ENCODE measurements at regions not wholly inside any gene's neighbourhood (a gene's known extent, or its start where the extent isn't known, plus 50 kb on each side); places are given as distances from the start of the nearest gene placed in this dataset.

DNA sequence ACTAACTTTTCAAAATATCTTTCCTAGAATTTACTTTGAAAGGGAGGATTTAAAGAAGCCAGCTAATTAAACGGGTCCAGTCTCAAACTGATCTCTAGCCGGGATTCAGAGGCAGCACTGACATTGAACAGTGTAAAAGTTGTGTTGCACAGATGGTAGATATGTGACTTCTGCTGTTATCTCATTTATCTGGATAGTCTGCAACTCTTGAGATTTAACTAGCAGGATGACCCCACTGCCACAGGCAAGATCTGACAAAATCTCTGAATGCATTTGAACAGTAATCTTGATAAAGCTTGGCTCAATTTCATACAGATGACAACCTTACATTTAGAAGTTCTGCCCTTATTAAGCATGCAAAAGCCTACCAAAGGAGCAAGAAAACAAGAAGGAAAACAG lies 138.0 kb upstream of the CPNE8 start:
- no peaks in the 10 kb centered on the region for H3K9me3 ChIP-seq (ENCODE audit: control insufficient read depth, low read length)
- peak overlapping the region; percentile 63 for H3K9ac ChIP-seq (ENCODE audit: low read length)
- no peaks in the 10 kb centered on the region for H3K36me3 ChIP-seq (ENCODE audit: control insufficient read depth in 1 of 2, insufficient read depth in 2 of 2, low read depth in 1 of 2, low read length in 2 of 2)
- no peak overlapping the region for H2AFZ ChIP-seq (ENCODE audit: low read depth, low read length)
- H3K23ac ChIP-seq (ENCODE audit: low read length in 2 of 2) = no peak overlapping the region
- H2BK12ac ChIP-seq (ENCODE audit: low read length in 2 of 2) = no peak overlapping the region
- no peak overlapping the region for H4K8ac ChIP-seq (ENCODE audit: low read length)
- no peak overlapping the region for H3K4me2 ChIP-seq (ENCODE audit: low read length, poor library complexity, severe bottlenecking)
- no peak overlapping the region for H2BK120ac ChIP-seq (ENCODE audit: low read depth, low read length)
- no peaks in the 10 kb centered on the region for H3K79me1 ChIP-seq (replicated peaks; ENCODE audit: low read length, poor library complexity, severe bottlenecking)
- H2AK5ac ChIP-seq (ENCODE audit: low read length, severe bottlenecking) = no peak overlapping the region
- no peak overlapping the region for H3K14ac ChIP-seq (ENCODE audit: low read length in 2 of 2)
- no peak overlapping the region for H3K18ac ChIP-seq (ENCODE audit: low read depth in 1 of 2, low read length in 2 of 2)
- H3K4me1 ChIP-seq (ENCODE audit: control insufficient read depth, insufficient read depth, low read depth, low read length) = no peaks in the 10 kb centered on the region
- H2BK15ac ChIP-seq (ENCODE audit: low read depth, poor library complexity, severe bottlenecking) = no peak overlapping the region
- no peak for DNase-seq
- H3K27ac ChIP-seq (ENCODE audit: low read length, poor library complexity, severe bottlenecking) = no peak overlapping the region
- no peak overlapping the region for H3K4me3 ChIP-seq (ENCODE audit: insufficient read depth in 1 of 2, low read depth in 1 of 2, low read length in 2 of 2)
- no peak overlapping the region for H2BK5ac ChIP-seq (ENCODE audit: low read depth, low read length, poor library complexity, severe bottlenecking)
- H3K4ac ChIP-seq (ENCODE audit: low read depth in 1 of 2, low read length in 2 of 2) = no peak overlapping the region
- H4K91ac ChIP-seq (ENCODE audit: low read length) = no peak overlapping the region
- H3K27me3 ChIP-seq (ENCODE audit: control insufficient read depth in 1 of 2, insufficient read depth in 1 of 2, low read length in 2 of 2) = no peaks in the 10 kb centered on the region
- 33% methylated on average over 2 of the region's 2 CpGs for WGBS

DNA sequence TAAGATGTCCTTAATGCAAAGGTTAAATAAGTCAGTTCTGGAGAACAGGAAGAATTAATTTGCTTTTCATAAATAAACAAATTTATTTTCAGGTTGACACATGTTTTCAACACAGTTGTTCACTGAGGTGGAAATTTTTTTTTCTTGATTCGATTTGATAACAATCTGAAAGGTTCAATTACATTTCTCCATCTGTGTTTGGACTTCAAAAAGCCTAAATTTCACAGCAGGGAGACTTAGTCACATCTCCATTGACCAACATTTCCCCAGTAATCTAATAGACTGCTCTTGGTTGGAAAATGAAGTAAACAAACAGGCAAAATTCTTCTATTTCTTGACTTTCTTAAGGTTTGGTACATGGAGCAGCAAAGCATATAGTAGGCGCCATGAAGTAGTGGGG lies 134.9 kb upstream of the CPNE8 start:
- WGBS = 75% methylated on average over 1 of the region's 2 CpGs
- H3K9me3 ChIP-seq (ENCODE audit: control insufficient read depth, low read length) = no peaks in the 10 kb centered on the region
- H3K14ac ChIP-seq (ENCODE audit: low read length in 2 of 2) = no peak overlapping the region
- H3K79me1 ChIP-seq (replicated peaks; ENCODE audit: low read length, poor library complexity, severe bottlenecking) = no peaks in the 10 kb centered on the region
- no peak overlapping the region for H3K4me3 ChIP-seq (ENCODE audit: insufficient read depth in 1 of 2, low read depth in 1 of 2, low read length in 2 of 2)
- H2BK120ac ChIP-seq (ENCODE audit: low read depth, low read length) = no peak overlapping the region
- no peak overlapping the region for H4K91ac ChIP-seq (ENCODE audit: low read length)
- no peaks in the 10 kb centered on the region for H3K27me3 ChIP-seq (ENCODE audit: control insufficient read depth in 1 of 2, insufficient read depth in 1 of 2, low read length in 2 of 2)
- H2BK5ac ChIP-seq (ENCODE audit: low read depth, low read length, poor library complexity, severe bottlenecking) = no peak overlapping the region
- no peak overlapping the region for H2BK15ac ChIP-seq (ENCODE audit: low read depth, poor library complexity, severe bottlenecking)
- no peaks in the 10 kb centered on the region for H3K4me1 ChIP-seq (ENCODE audit: control insufficient read depth, insufficient read depth, low read depth, low read length)
- no peak overlapping the region for H3K9ac ChIP-seq (ENCODE audit: low read length)
- H2BK12ac ChIP-seq (ENCODE audit: low read length in 2 of 2) = no peak overlapping the region
- H3K18ac ChIP-seq (ENCODE audit: low read depth in 1 of 2, low read length in 2 of 2) = no peak overlapping the region
- no peak for DNase-seq
- H2AK5ac ChIP-seq (ENCODE audit: low read length, severe bottlenecking) = no peak overlapping the region
- H4K8ac ChIP-seq (ENCODE audit: low read length) = no peak overlapping the region
- H3K4ac ChIP-seq (ENCODE audit: low read depth in 1 of 2, low read length in 2 of 2) = no peak overlapping the region
- H3K23ac ChIP-seq (ENCODE audit: low read length in 2 of 2) = no peak overlapping the region
- no peak overlapping the region for H2AFZ ChIP-seq (ENCODE audit: low read depth, low read length)
- no peak overlapping the region for H3K4me2 ChIP-seq (ENCODE audit: low read length, poor library complexity, severe bottlenecking)
- no peaks in the 10 kb centered on the region for H3K36me3 ChIP-seq (ENCODE audit: control insufficient read depth in 1 of 2, insufficient read depth in 2 of 2, low read depth in 1 of 2, low read length in 2 of 2)
- no peak overlapping the region for H3K27ac ChIP-seq (ENCODE audit: low read length, poor library complexity, severe bottlenecking)

DNA sequence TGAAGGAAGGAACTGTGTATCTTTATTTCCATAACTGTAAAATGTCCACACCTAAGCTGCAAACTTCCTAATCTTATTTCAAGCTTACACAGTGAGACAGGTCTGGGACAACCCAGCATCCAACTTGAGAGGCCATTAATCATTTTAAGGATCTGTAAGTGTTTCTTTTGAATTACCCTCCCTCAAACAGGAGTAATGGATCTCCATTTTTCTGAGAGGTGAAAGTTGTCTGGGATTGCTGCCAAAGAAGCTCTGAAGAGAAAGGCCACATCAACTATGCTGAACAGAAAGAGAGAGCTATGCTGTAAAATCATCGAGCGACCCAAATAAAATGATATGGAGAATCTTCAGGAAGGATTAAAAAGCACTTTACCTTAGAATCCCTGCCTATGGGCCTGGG lies 131.7 kb upstream of the CPNE8 start:
- H4K91ac ChIP-seq (ENCODE audit: low read length) = no peak overlapping the region
- 100% methylated on average over 2 of the region's 2 CpGs for WGBS
- H3K14ac ChIP-seq (ENCODE audit: low read length in 2 of 2) = no peak overlapping the region
- no peak overlapping the region for H2AK5ac ChIP-seq (ENCODE audit: low read length, severe bottlenecking)
- no peak overlapping the region for H3K9ac ChIP-seq (ENCODE audit: low read length)
- DNase-seq = no peak
- no peaks in the 10 kb centered on the region for H3K79me1 ChIP-seq (replicated peaks; ENCODE audit: low read length, poor library complexity, severe bottlenecking)
- H2BK12ac ChIP-seq (ENCODE audit: low read length in 2 of 2) = no peak overlapping the region
- no peaks in the 10 kb centered on the region for H3K4me1 ChIP-seq (ENCODE audit: control insufficient read depth, insufficient read depth, low read depth, low read length)
- no peak overlapping the region for H3K4me3 ChIP-seq (ENCODE audit: insufficient read depth in 1 of 2, low read depth in 1 of 2, low read length in 2 of 2)
- no peaks in the 10 kb centered on the region for H3K27me3 ChIP-seq (ENCODE audit: control insufficient read depth in 1 of 2, insufficient read depth in 1 of 2, low read length in 2 of 2)
- H3K4ac ChIP-seq (ENCODE audit: low read depth in 1 of 2, low read length in 2 of 2) = no peak overlapping the region
- H2AFZ ChIP-seq (ENCODE audit: low read depth, low read length) = no peak overlapping the region
- H3K27ac ChIP-seq (ENCODE audit: low read length, poor library complexity, severe bottlenecking) = no peak overlapping the region
- H3K4me2 ChIP-seq (ENCODE audit: low read length, poor library complexity, severe bottlenecking) = no peak overlapping the region
- no peak overlapping the region for H2BK120ac ChIP-seq (ENCODE audit: low read depth, low read length)
- no peak overlapping the region for H3K23ac ChIP-seq (ENCODE audit: low read length in 2 of 2)
- no peaks in the 10 kb centered on the region for H3K36me3 ChIP-seq (ENCODE audit: control insufficient read depth in 1 of 2, insufficient read depth in 2 of 2, low read depth in 1 of 2, low read length in 2 of 2)
- H2BK15ac ChIP-seq (ENCODE audit: low read depth, poor library complexity, severe bottlenecking) = no peak overlapping the region
- no peak overlapping the region for H4K8ac ChIP-seq (ENCODE audit: low read length)
- no peak overlapping the region for H2BK5ac ChIP-seq (ENCODE audit: low read depth, low read length, poor library complexity, severe bottlenecking)
- H3K9me3 ChIP-seq (ENCODE audit: control insufficient read depth, low read length) = no peaks in the 10 kb centered on the region
- H3K18ac ChIP-seq (ENCODE audit: low read depth in 1 of 2, low read length in 2 of 2) = no peak overlapping the region

DNA sequence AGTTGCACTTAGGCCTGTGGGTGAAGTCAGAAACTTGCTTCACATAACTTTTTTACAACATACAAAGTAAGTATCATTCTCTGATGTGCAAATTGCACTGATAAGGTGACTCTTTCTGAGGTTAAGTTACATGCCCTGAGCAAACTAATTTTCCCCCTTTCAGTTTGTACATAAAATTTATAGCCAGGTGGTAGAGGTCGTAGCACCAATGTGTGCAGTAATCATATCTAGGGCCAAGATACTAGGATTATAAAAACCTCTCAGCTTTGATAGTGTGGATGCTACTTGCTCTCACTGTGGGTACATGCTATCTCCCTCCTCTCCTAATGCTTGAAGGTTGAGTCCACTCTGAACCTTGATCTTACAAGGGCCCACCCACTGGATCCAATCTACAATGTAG lies 130.7 kb upstream of the CPNE8 start:
- no peak overlapping the region for H3K9ac ChIP-seq (ENCODE audit: low read length)
- H3K14ac ChIP-seq (ENCODE audit: low read length in 2 of 2) = no peak overlapping the region
- DNase-seq = no peak
- no CpG with 5 or more reads among the region's 1 CpG for WGBS
- no peak overlapping the region for H2BK15ac ChIP-seq (ENCODE audit: low read depth, poor library complexity, severe bottlenecking)
- H3K4ac ChIP-seq (ENCODE audit: low read depth in 1 of 2, low read length in 2 of 2) = no peak overlapping the region
- no peak overlapping the region for H2AFZ ChIP-seq (ENCODE audit: low read depth, low read length)
- no peak overlapping the region for H3K4me3 ChIP-seq (ENCODE audit: insufficient read depth in 1 of 2, low read depth in 1 of 2, low read length in 2 of 2)
- H3K36me3 ChIP-seq (ENCODE audit: control insufficient read depth in 1 of 2, insufficient read depth in 2 of 2, low read depth in 1 of 2, low read length in 2 of 2) = no peaks in the 10 kb centered on the region
- no peak overlapping the region for H4K8ac ChIP-seq (ENCODE audit: low read length)
- H4K91ac ChIP-seq (ENCODE audit: low read length) = no peak overlapping the region
- H3K4me1 ChIP-seq (ENCODE audit: control insufficient read depth, insufficient read depth, low read depth, low read length) = no peaks in the 10 kb centered on the region
- no peaks in the 10 kb centered on the region for H3K79me1 ChIP-seq (replicated peaks; ENCODE audit: low read length, poor library complexity, severe bottlenecking)
- no peak overlapping the region for H2BK5ac ChIP-seq (ENCODE audit: low read depth, low read length, poor library complexity, severe bottlenecking)
- no peak overlapping the region for H3K23ac ChIP-seq (ENCODE audit: low read length in 2 of 2)
- H3K4me2 ChIP-seq (ENCODE audit: low read length, poor library complexity, severe bottlenecking) = no peak overlapping the region
- H3K27me3 ChIP-seq (ENCODE audit: control insufficient read depth in 1 of 2, insufficient read depth in 1 of 2, low read length in 2 of 2) = no peaks in the 10 kb centered on the region
- no peak overlapping the region for H2BK12ac ChIP-seq (ENCODE audit: low read length in 2 of 2)
- no peak overlapping the region for H3K18ac ChIP-seq (ENCODE audit: low read depth in 1 of 2, low read length in 2 of 2)
- no peaks in the 10 kb centered on the region for H3K9me3 ChIP-seq (ENCODE audit: control insufficient read depth, low read length)
- H2BK120ac ChIP-seq (ENCODE audit: low read depth, low read length) = no peak overlapping the region
- H3K27ac ChIP-seq (ENCODE audit: low read length, poor library complexity, severe bottlenecking) = no peak overlapping the region
- H2AK5ac ChIP-seq (ENCODE audit: low read length, severe bottlenecking) = no peak overlapping the region
